ENCODE measurements at regions not wholly inside any gene's neighbourhood (a gene's known extent, or its start where the extent isn't known, plus 50 kb on each side); places are given as distances from the start of the nearest gene placed in this dataset.
"Not testable (repeated sequence)": the region's sequence is repeated elsewhere in the genome, so short reads cannot be mapped to it uniquely, and the experiment has no call there.

DNA sequence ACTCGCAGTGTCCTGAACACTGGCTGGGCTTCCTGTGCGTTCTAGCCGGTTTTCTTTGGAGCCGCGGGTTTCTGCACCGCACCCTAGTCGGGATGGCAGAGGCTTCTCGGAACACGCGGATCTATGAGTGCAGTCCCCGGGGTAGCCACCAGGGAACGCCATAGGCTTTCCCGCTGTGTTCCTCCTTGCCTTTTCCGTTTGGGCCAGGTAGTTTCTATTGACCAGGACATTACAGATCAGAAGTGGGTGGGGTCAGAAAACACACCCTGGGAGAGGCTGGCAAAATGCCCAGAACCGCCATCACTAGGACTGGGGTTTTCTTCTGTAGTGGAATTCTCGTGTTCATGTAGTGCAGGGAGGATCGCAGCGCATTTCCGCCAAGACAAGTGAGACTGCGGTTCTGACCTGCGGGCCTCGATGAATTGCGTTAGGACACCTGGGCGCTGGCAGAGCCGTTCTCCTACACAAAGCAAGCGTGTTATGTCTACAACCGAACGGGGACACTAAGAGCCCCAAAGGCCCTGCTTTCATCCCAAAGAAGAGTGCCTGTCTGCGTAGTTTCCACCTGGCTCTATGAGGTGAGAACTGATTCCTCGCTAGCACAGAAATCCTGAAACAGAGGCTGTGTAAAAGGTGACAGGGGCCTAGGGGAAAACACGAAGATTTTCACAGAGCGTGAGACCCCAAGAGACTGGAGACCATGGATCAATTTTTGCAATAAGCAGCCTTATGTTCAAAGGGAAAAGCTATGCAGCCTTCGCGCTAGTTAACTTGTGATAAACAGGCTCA is 121.5 kb downstream of the PPIAL4G start:
- DNase-seq; H3K4me1 ChIP-seq (ENCODE audit: control insufficient read depth in 1 of 2, insufficient read depth in 2 of 2, low read depth in 1 of 2, low read length in 1 of 2); H3K9ac ChIP-seq; CTCF ChIA-PET; H4K20me1 ChIP-seq (ENCODE audit: insufficient read depth); H3K9me2 ChIP-seq; H3K4me3 ChIP-seq (ENCODE audit: low read depth in 2 of 2, low read length in 1 of 2); H2AFZ ChIP-seq (ENCODE audit: low read depth); H3K9me3 ChIP-seq; H3K27ac ChIP-seq (ENCODE audit: low read depth in 2 of 2, low read length in 1 of 2); H3K79me2 ChIP-seq (ENCODE audit: insufficient read depth); H3F3A ChIP-seq (replicated peaks; ENCODE audit: insufficient read depth); H3K36me3 ChIP-seq (replicated peaks in 1 of 2; ENCODE audit: control insufficient read depth in 1 of 2, insufficient read depth in 2 of 2, low read length in 1 of 2); POLR2A ChIA-PET: not testable (repeated sequence)
- peaks cover 45% of the 10 kb centered on the region; the same call in 1 of the 2 replicates for H3K27me3 ChIP-seq (ENCODE audit: insufficient read depth)
- WGBS (ENCODE audit: low lambda C conversion rate), result 15% methylated on average over 33 of the region's 34 CpGs
- peak overlapping the region; percentile 21; the same call in 1 of the 2 replicates for H3K4me2 ChIP-seq
- TF ChIP-seq CTCF (IDR thresholded peaks at IDR 0.05), result peak; percentile 38; the same call in 1 of the 2 replicates

- CTCF ChIA-PET, result no interaction called here
- 7% methylated on average over 1 of the region's 1 CpG for WGBS (ENCODE audit: low lambda C conversion rate)
- H3K27me3 ChIP-seq (ENCODE audit: insufficient read depth), result peaks cover 42% of the 10 kb centered on the region; the same call in 1 of the 2 replicates
Measured at GRCh38 chr1:148357037-148357436, 126.1 kb downstream of the PPIAL4G start.

More at GRCh38 chr1:148357037-148357436, 126.1 kb downstream of the PPIAL4G start:
- no peaks in the 10 kb centered on the region for H3K9me3 ChIP-seq
- no peak overlapping the region for H3K4me2 ChIP-seq
- H3F3A ChIP-seq (replicated peaks; ENCODE audit: insufficient read depth), result no peaks in the 10 kb centered on the region
- H3K27ac ChIP-seq (ENCODE audit: low read depth in 2 of 2, low read length in 1 of 2), result no peak overlapping the region
- H3K79me2 ChIP-seq (ENCODE audit: insufficient read depth), result no peaks in the 10 kb centered on the region
- POLR2A ChIA-PET, result no interaction called here
- no peak for DNase-seq
- H3K4me3 ChIP-seq (ENCODE audit: low read depth in 2 of 2, low read length in 1 of 2), result no peak overlapping the region
- H4K20me1 ChIP-seq (ENCODE audit: insufficient read depth), result no peaks in the 10 kb centered on the region
- H2AFZ ChIP-seq (ENCODE audit: low read depth), result no peak overlapping the region
- no peak overlapping the region for H3K9ac ChIP-seq
- H3K36me3 ChIP-seq (replicated peaks in 1 of 2; ENCODE audit: control insufficient read depth in 1 of 2, insufficient read depth in 2 of 2, low read length in 1 of 2), result no peaks in the 10 kb centered on the region
- no peaks in the 10 kb centered on the region for H3K4me1 ChIP-seq (ENCODE audit: control insufficient read depth in 1 of 2, insufficient read depth in 2 of 2, low read depth in 1 of 2, low read length in 1 of 2)
- no peaks in the 10 kb centered on the region for H3K9me2 ChIP-seq
- TF ChIP-seq TEAD4 (IDR thresholded peaks at IDR 0.05; ENCODE audit: borderline replicate concordance, insufficient read depth) (no peak), TCF12 (IDR thresholded peaks at IDR 0.05) (no peak), USF1 (IDR thresholded peaks at IDR 0.05; ENCODE audit: borderline replicate concordance, low read depth) (no peak), CHD2 (IDR thresholded peaks at IDR 0.05; ENCODE audit: low read length, partially characterized antibody) (no peak), ELF1 (IDR thresholded peaks at IDR 0.05) (no peak), EP300 (IDR thresholded peaks at IDR 0.05; ENCODE audit: borderline replicate concordance in 1 of 2, low read depth in 1 of 2, low read length in 1 of 2) (no peak), MAX (IDR thresholded peaks at IDR 0.05; ENCODE audit: low read depth) (no peak), RFX5 (IDR thresholded peaks at IDR 0.05; ENCODE audit: low read length) (no peak), TAF1 (IDR thresholded peaks at IDR 0.05; ENCODE audit: borderline replicate concordance, low read depth, low read length) (no peak), NFIC (IDR thresholded peaks at IDR 0.05; ENCODE audit: borderline replicate concordance) (no peak), RCOR1 (IDR thresholded peaks at IDR 0.05; ENCODE audit: low read length) (no peak), SIN3A (IDR thresholded peaks at IDR 0.05; ENCODE audit: borderline replicate concordance, low read depth, low read length) (no peak), YY1 (IDR thresholded peaks at IDR 0.05; ENCODE audit: low read depth) (no peak), PBX3 (IDR thresholded peaks at IDR 0.05) (no peak), NRF1 (IDR thresholded peaks at IDR 0.05; ENCODE audit: low read depth, low read length) (no peak)
- TF ChIP-seq, protein P1, sequence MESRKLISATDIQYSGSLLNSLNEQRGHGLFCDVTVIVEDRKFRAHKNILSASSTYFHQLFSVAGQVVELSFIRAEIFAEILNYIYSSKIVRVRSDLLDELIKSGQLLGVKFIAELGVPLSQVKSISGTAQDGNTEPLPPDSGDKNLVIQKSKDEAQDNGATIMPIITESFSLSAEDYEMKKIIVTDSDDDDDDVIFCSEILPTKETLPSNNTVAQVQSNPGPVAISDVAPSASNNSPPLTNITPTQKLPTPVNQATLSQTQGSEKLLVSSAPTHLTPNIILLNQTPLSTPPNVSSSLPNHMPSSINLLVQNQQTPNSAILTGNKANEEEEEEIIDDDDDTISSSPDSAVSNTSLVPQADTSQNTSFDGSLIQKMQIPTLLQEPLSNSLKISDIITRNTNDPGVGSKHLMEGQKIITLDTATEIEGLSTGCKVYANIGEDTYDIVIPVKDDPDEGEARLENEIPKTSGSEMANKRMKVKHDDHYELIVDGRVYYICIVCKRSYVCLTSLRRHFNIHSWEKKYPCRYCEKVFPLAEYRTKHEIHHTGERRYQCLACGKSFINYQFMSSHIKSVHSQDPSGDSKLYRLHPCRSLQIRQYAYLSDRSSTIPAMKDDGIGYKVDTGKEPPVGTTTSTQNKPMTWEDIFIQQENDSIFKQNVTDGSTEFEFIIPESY (IDR thresholded peaks at IDR 0.05; ENCODE audit: borderline replicate concordance, low read depth), result no peak
- TF ChIP-seq, protein P2, sequence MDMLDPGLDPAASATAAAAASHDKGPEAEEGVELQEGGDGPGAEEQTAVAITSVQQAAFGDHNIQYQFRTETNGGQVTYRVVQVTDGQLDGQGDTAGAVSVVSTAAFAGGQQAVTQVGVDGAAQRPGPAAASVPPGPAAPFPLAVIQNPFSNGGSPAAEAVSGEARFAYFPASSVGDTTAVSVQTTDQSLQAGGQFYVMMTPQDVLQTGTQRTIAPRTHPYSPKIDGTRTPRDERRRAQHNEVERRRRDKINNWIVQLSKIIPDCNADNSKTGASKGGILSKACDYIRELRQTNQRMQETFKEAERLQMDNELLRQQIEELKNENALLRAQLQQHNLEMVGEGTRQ (IDR thresholded peaks at IDR 0.05; ENCODE audit: borderline replicate concordance, low read depth, low read length), result no peak

Measured in SK-N-SH (cell line).